HL-60 (cell line): ENCODE measurements at regions not wholly inside any gene's neighbourhood (a gene's known extent, or its start where the extent isn't known, plus 50 kb on each side); places are given as distances from the start of the nearest gene placed in this dataset.

Experiments used
- DNase-seq, 2 experiments: peaks; one replicate each; pipeline ENCODE4 v3.0.0-alpha.2; 2010 to 2020; ENCODE audit warnings: low read depth in 1 of 2, low spot score in 1 of 2
- H3K27ac ChIP-seq: fragments of 250-450 bp; sonication (Bioruptor Pico); replicated peaks from 2 replicates; pipeline ENCODE4 v1.5.1; 2020; ENCODE audit warnings: mild to moderate bottlenecking, moderate library complexity
- H3K27me3 ChIP-seq: fragments of 250-450 bp; sonication (Bioruptor Pico); 2 replicates; pipeline ENCODE4 v1.5.1; 2021; ENCODE audit warnings: mild to moderate bottlenecking, moderate library complexity; ENCODE audit not compliant: insufficient read depth, poor library complexity, severe bottlenecking
- H3K4me3 ChIP-seq: replicated peaks from 2 replicates; pipeline ENCODE4 v1.5.1; 2011; ENCODE audit warnings: mild to moderate bottlenecking, control low read depth, low read length; ENCODE audit not compliant: insufficient read depth
- GABPA ChIP-seq: IDR thresholded peaks from 2 replicates; pipeline ENCODE4 v1.6.1; 2012; ENCODE audit warnings: low read depth
- POLR2AphosphoS5 ChIP-seq: IDR thresholded peaks from 2 replicates; pipeline ENCODE4 v1.6.1; 2012; ENCODE audit warnings: low read depth
- SPI1 ChIP-seq: IDR thresholded peaks from 2 replicates; pipeline ENCODE4 v1.6.1; 2012; ENCODE audit warnings: low read depth, mild to moderate bottlenecking, borderline replicate concordance
- TF ChIP-seq, protein P1 (sequence below): IDR thresholded peaks from one replicate; pipeline ENCODE4 v1.5.1; 2011; ENCODE audit warnings: low read length, control low read depth, inconsistent platforms; ENCODE audit not compliant: insufficient read depth
- TF ChIP-seq, protein P2 (sequence below): IDR thresholded peaks from 2 replicates; pipeline ENCODE4 v1.6.1; 2012; ENCODE audit warnings: low read depth; ENCODE audit not compliant: insufficient replicate concordance

DNA sequence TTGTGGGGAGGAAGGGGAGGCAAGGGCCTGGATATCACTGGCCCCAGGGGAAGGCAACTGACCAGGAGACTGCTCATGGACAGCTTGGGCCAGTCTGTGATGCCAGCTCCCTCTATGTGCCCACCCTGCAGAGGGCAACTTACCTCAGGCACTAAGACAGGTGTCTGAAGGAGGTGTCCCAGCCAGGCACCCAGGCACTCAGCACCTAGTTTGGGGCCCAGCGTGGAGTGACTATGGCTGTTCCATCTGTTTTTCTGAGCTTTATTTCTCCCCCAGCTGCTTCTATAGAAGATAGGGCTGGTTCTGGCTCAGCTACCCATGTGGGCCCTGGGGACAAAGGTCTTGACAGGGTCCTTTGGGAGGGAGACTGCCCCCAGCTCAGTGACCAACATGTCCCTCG lies 150.6 kb upstream of the PCBD1 start:
- H3K27ac ChIP-seq = no peak overlapping the region
- no peaks in the 10 kb centered on the region for H3K27me3 ChIP-seq
- no peak overlapping the region for H3K4me3 ChIP-seq
- TF ChIP-seq, protein P1, sequence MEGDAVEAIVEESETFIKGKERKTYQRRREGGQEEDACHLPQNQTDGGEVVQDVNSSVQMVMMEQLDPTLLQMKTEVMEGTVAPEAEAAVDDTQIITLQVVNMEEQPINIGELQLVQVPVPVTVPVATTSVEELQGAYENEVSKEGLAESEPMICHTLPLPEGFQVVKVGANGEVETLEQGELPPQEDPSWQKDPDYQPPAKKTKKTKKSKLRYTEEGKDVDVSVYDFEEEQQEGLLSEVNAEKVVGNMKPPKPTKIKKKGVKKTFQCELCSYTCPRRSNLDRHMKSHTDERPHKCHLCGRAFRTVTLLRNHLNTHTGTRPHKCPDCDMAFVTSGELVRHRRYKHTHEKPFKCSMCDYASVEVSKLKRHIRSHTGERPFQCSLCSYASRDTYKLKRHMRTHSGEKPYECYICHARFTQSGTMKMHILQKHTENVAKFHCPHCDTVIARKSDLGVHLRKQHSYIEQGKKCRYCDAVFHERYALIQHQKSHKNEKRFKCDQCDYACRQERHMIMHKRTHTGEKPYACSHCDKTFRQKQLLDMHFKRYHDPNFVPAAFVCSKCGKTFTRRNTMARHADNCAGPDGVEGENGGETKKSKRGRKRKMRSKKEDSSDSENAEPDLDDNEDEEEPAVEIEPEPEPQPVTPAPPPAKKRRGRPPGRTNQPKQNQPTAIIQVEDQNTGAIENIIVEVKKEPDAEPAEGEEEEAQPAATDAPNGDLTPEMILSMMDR = no peak
- TF ChIP-seq SPI1 (no peak), GABPA (no peak), POLR2AphosphoS5 (no peak)
- TF ChIP-seq, protein P2, sequence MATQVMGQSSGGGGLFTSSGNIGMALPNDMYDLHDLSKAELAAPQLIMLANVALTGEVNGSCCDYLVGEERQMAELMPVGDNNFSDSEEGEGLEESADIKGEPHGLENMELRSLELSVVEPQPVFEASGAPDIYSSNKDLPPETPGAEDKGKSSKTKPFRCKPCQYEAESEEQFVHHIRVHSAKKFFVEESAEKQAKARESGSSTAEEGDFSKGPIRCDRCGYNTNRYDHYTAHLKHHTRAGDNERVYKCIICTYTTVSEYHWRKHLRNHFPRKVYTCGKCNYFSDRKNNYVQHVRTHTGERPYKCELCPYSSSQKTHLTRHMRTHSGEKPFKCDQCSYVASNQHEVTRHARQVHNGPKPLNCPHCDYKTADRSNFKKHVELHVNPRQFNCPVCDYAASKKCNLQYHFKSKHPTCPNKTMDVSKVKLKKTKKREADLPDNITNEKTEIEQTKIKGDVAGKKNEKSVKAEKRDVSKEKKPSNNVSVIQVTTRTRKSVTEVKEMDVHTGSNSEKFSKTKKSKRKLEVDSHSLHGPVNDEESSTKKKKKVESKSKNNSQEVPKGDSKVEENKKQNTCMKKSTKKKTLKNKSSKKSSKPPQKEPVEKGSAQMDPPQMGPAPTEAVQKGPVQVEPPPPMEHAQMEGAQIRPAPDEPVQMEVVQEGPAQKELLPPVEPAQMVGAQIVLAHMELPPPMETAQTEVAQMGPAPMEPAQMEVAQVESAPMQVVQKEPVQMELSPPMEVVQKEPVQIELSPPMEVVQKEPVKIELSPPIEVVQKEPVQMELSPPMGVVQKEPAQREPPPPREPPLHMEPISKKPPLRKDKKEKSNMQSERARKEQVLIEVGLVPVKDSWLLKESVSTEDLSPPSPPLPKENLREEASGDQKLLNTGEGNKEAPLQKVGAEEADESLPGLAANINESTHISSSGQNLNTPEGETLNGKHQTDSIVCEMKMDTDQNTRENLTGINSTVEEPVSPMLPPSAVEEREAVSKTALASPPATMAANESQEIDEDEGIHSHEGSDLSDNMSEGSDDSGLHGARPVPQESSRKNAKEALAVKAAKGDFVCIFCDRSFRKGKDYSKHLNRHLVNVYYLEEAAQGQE = no peak
- no peak for DNase-seq

DNA sequence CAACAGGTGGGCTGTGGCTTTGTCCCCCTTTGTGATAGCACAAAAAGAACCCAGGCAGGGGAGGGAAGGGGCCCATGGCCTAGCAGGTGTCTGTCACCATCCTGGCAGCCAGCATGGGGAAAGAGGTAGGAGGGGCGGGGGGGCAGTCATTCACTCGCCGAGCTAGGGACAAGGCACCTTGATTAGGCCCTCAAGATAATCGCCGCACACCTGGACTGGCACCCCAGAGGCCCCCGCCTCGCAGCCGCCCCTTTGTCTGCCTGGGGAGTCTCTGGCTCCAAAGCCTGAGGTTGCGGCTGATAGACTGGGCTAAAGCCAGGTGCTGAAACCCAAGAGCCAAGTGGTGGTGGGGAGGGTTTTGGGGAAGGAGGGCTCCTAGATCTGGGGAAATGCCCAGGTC lies 151.2 kb upstream of the PCBD1 start:
- Histone ChIP-seq H3K27ac (no peak overlapping the region), H3K4me3 (no peak overlapping the region), H3K27me3 (no peaks in the 10 kb centered on the region)
- TF ChIP-seq SPI1 = no peak
- TF ChIP-seq GABPA = no peak
- no peak for TF ChIP-seq POLR2AphosphoS5
- TF ChIP-seq, protein P2 = no peak
- TF ChIP-seq, protein P1 = no peak
- no peak for DNase-seq

DNA sequence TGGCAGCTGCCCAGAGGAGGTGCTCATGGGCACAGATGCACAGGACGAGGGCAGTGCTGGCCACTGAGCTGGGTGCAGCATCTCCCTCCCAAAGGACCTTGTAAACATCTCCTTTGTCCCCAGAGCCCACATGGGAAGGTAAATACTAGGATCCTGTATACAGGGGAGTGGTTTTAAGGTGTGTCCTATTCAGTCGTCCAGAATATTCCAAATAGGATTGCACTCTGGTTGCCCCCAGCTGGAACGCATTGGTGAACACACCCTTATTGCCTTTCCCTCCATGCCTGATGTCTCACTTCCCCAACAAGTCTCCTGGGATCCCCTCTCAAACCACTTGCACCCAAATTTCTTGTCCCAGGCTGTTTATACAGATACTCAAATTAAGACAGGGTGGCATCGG lies 152.0 kb upstream of the PCBD1 start:
- no peak for DNase-seq
- TF ChIP-seq POLR2AphosphoS5 (no peak), SPI1 (no peak), GABPA (no peak)
- TF ChIP-seq, protein P1 = no peak
- TF ChIP-seq, protein P2 = no peak
- H3K27me3 ChIP-seq = no peaks in the 10 kb centered on the region
- no peak overlapping the region for H3K4me3 ChIP-seq
- no peak overlapping the region for H3K27ac ChIP-seq
